M059J (cell line): ENCODE measurements at regions not wholly inside any gene's neighbourhood (a gene's known extent, or its start where the extent isn't known, plus 50 kb on each side); places are given as distances from the start of the nearest gene placed in this dataset.

ENCODE experiments used
- DNase-seq: peaks from one replicate; pipeline ENCODE4 v3.0.0-alpha.2; 2012; ENCODE audit warnings: low read depth

DNA sequence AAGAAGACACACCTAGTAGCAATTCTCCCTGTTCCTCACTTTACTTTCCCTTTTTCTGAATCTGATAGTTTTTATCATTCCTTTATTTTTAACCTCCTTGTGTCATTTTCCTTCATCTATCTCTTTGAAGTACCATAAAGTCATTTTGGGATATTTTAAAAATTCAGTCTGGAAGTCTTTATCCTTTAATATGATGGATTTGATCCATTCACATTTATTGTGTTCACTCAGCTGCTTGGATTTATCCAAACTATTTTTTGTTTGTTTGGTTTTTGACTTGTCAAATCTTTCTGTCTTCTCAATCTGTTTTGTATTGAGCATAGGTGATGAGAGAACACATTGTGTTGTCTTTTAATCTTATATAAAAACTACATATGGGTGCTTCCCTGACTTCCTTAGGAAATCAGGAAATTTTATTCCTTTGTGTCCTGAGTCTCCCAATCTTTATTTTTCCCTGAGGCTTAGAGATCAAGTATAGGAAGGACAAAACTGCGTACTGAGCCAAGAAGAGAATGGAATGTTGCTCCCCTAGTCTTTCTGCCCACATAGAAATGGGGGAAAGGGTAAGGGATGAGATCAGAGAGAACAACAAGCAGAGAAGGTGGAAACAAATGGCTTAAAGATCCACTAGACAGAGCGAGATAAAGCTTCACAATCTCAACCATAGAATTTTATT lies 132.7 kb upstream of the HABP2 start:
- no peak for DNase-seq

- DNase-seq: no peak
Measured at GRCh38 chr10:113420733-113421675, 131.8 kb upstream of the HABP2 start.

DNA sequence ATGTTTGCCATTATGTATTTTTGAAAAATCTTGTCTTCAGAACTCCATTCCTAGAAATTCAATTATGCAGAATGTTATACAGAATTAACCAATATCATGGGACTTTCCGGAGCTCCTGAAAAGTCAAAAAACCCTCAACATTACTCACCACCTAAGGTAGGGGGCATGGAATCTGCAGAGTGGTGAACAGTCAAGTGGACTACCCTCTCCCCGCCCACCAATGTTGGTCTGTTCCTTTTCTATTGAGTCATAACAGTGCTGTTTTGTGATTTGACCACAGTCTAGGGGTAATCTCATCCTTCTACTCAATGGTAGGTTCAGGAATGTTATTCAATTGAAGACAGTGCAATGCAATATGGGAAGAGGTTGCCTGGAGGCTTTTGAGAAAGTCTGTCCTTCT lies 130.5 kb upstream of the HABP2 start:
- DNase-seq: no peak

- no peak for DNase-seq
Measured at GRCh38 chr10:113423981-113424721, 128.7 kb upstream of the HABP2 start.

GRCh38 chr10:113425008-113425407 lies 127.8 kb upstream of the HABP2 start:
- no peak for DNase-seq

DNA sequence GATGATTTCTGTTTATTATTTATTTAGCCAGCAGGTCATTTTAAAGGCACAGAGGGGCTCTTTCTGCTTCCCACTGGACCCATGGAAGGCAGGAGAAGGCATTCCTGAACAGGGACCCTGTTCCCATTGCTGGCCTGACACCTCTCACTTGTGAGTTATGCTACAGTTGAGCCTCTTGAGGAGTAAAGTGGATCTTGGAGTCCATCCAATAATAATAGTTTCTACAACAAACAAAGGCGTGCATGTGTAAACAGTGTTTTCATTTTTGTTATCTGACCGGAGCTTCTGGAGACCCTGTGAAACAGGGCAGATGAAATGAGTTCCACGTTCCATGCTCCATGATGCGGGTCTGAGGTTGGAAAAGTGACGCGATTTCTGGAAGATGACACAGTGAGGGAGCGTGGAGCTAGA lies 127.3 kb upstream of the HABP2 start:
- DNase-seq: no peak

- no peak for DNase-seq
Measured at GRCh38 chr10:113426181-113426877, 126.5 kb upstream of the HABP2 start.

DNA sequence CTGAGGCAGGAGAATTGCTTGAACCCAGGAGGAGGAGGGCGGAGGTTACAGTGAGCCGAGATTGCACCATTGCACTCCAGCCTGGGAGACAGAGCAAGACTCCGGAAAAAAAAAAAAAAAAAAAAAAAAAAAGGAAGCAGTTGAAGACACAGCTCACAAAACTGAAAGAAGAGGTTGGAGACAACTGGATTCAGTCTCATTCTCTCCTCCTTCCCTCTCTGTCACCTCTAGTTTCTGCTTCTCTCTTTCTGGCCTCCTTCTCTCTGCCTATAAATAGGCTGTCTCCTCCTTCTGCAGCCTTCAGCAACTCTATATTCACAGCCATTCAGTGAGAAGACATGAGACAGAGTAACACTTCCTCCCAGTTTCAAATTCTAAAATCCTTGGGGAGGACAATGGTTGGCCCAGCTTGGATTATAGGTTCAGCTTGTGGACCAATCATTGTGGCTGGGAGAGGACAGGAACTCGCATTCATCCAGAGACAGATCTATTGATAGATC lies 125.6 kb upstream of the HABP2 start:
- no peak for DNase-seq

- DNase-seq: no peak
Measured at GRCh38 chr10:113427811-113428558, 124.9 kb upstream of the HABP2 start.

- DNase-seq: no peak
Measured at GRCh38 chr10:113430634-113431397, 122.0 kb upstream of the HABP2 start.

DNA sequence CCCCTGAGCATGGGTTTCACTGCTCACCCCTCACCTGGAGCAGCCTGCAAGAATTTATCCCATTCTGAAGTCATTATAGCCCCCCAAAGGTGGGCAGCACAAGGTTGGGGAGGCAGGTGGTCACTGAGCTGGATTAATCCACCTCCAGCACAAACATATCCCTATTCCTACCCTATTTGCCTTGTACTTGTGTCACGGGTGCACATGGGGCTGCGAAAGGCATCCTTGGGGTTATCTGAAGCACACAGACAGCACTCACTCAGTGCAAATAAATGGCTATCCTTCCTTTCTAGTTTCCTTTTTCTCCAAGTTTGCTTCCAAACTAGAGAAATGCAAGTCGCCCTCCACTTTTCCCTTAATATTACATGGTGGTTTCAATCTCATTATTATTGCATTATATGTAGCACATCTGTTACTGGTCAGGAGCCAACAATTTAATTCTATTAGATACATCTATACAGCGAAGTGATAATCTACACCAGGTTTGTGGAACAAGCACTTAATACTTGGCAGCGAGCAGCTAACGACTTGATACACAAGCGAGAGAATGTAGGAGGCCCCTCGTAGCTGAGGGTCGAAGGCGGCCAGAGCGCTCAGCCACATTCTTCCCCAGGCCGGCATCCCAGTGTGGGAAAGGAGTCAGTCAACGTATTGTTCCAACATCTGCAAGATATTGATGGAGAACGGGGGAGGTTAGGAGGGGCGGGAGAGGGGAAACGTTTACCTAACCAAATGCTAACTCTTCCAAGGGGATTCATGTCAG lies 121.3 kb upstream of the HABP2 start:
- no peak for DNase-seq

DNA sequence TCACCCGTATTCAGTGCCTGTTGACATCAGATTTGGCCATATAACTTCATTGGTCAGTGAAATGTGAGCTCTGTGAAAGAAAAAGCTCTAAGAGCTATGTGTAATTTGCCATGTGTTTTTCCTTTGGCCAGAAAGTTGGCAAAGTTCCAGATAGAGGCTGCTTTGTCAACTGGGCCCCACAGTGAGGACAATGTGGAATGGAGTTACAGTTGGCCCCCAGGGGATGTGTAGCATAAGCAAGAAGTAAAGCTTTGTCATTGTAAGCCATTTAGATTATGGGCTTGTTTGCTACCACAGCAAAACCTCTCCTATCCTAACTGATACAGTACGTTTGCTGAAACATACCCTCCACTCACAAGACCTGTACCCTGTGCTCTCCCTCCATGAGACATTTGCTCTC lies 119.1 kb upstream of the HABP2 start:
- no peak for DNase-seq

- DNase-seq: no peak
Measured at GRCh38 chr10:113434315-113434714, 118.5 kb upstream of the HABP2 start.

DNA sequence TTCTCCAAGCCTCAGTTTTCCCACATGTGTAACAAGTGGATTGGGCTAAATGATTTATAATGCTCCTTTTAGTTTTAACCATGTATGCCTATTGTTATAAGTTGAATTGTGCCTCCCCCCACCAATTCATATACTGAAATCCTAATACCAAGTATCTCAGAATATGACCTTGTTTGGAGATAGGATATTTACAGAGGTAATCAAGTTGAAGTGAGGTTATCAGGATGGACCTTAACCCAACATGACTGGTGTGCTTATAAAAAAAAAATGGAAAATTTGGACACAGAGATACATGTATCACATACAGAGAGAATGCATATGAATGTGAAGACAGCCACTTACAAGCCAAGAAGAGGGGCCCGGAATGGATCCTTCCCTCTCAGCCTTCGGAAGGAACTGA lies 117.9 kb upstream of the HABP2 start:
- DNase-seq: no peak

DNA sequence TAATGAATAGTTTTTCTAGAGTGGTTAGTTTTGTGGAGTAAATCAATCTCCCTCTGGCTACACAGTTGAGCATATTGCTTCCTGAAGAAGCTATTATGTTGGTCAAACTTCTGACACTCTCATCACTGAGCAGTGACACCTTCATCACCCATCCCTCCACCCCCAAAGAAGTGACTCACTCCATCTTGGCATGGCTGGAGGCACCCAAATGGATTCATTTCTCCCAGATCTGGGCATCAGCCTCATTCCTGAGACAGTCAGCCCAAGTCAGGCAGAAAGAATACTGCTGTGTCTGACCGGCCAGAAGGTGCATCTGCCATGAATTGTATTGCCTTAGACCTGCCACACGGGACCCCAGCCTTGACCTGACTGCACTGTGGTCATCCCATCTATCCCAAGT lies 117.0 kb upstream of the HABP2 start:
- no peak for DNase-seq

- no peak for DNase-seq
Measured at GRCh38 chr10:113436851-113437250, 116.0 kb upstream of the HABP2 start.

- peak; percentile 26 for DNase-seq
Measured at GRCh38 chr10:113438652-113439051, 114.2 kb upstream of the HABP2 start.

- DNase-seq: peak; percentile 23
Measured at GRCh38 chr10:113441220-113441619, 111.6 kb upstream of the HABP2 start.

- no peak for DNase-seq
Measured at GRCh38 chr10:113441686-113442270, 111.1 kb upstream of the HABP2 start.
